ENCODE measurements at regions not wholly inside any gene's neighbourhood (a gene's known extent, or its start where the extent isn't known, plus 50 kb on each side); places are given as distances from the start of the nearest gene placed in this dataset.

DNA sequence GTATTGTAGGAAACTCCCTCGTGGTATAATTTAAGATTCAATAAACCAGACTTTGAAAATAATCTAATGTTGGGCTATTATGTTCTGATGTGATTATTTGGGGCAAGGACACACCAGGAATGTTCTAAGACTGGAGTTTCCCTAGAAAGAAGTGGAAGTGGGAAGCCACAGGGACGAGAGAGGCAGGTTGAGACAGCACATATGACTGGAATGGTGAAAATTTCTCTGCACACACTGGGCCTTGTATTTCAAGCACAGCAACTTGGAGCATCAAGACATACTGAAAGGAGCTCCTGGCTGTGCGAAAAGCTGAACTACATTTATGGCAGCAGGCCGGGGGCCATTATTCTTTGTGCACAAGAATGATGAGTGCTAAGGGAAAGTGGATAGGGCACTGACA is 98.2 kb downstream of the CETN3 start:
- TF ChIP-seq POLR2A (IDR thresholded peaks at IDR 0.05): no peak
- TF ChIP-seq, protein P1, sequence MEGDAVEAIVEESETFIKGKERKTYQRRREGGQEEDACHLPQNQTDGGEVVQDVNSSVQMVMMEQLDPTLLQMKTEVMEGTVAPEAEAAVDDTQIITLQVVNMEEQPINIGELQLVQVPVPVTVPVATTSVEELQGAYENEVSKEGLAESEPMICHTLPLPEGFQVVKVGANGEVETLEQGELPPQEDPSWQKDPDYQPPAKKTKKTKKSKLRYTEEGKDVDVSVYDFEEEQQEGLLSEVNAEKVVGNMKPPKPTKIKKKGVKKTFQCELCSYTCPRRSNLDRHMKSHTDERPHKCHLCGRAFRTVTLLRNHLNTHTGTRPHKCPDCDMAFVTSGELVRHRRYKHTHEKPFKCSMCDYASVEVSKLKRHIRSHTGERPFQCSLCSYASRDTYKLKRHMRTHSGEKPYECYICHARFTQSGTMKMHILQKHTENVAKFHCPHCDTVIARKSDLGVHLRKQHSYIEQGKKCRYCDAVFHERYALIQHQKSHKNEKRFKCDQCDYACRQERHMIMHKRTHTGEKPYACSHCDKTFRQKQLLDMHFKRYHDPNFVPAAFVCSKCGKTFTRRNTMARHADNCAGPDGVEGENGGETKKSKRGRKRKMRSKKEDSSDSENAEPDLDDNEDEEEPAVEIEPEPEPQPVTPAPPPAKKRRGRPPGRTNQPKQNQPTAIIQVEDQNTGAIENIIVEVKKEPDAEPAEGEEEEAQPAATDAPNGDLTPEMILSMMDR (IDR thresholded peaks at IDR 0.05): no peak
